ENCODE measurements at regions not wholly inside any gene's neighbourhood (a gene's known extent, or its start where the extent isn't known, plus 50 kb on each side); places are given as distances from the start of the nearest gene placed in this dataset.
"Not testable (repeated sequence)": the region's sequence is repeated elsewhere in the genome, so short reads cannot be mapped to it uniquely, and the experiment has no call there.

- H3K4me1 ChIP-seq (ENCODE audit: insufficient read depth, insufficient read length); H3K36me3 ChIP-seq (ENCODE audit: insufficient read depth, insufficient read length, low read length): not testable (repeated sequence)
- H3K9me3 ChIP-seq (ENCODE audit: insufficient read depth, low read length), result peaks cover 12% of the 10 kb centered on the region; the same call in 1 of the 2 replicates
Observed at GRCh38 chr6:147651-148050, 144.6 kb upstream of the DUSP22 start.

GRCh38 chr6:148051-148984, 144.0 kb upstream of the DUSP22 start:
- not testable (repeated sequence) for H3K9ac ChIP-seq (ENCODE audit: insufficient read length, low read depth); H3K27me3 ChIP-seq (ENCODE audit: insufficient read depth, insufficient read length); H3K36me3 ChIP-seq (ENCODE audit: insufficient read depth, insufficient read length, low read length); H3K4me3 ChIP-seq (ENCODE audit: insufficient read length, low read depth); H3K4me1 ChIP-seq (ENCODE audit: insufficient read depth, insufficient read length); DNase-seq (ENCODE audit: low read depth, low spot score)
- peaks cover 12% of the 10 kb centered on the region; the same call in 1 of the 2 replicates for H3K9me3 ChIP-seq (ENCODE audit: insufficient read depth, low read length)

More at GRCh38 chr6:147651-148050, 144.6 kb upstream of the DUSP22 start:
- not testable (repeated sequence) for H3K4me3 ChIP-seq (ENCODE audit: insufficient read length, low read depth); DNase-seq (ENCODE audit: low read depth, low spot score); H3K9ac ChIP-seq (ENCODE audit: insufficient read length, low read depth); H3K27me3 ChIP-seq (ENCODE audit: insufficient read depth, insufficient read length)

GRCh38 chr6:150147-150546, 142.1 kb upstream of the DUSP22 start:
- not testable (repeated sequence) for H3K4me3 ChIP-seq (ENCODE audit: insufficient read length, low read depth); DNase-seq (ENCODE audit: low read depth, low spot score)
- peaks cover 12% of the 10 kb centered on the region; the same call in 1 of the 2 replicates for H3K9me3 ChIP-seq (ENCODE audit: insufficient read depth, low read length)

GRCh38 chr6:152436-152835, 139.9 kb upstream of the DUSP22 start:
- peaks cover 12% of the 10 kb centered on the region; the same call in 1 of the 2 replicates for H3K9me3 ChIP-seq (ENCODE audit: insufficient read depth, low read length)
- H3K4me1 ChIP-seq (ENCODE audit: insufficient read depth, insufficient read length); H3K4me3 ChIP-seq (ENCODE audit: insufficient read length, low read depth); H3K36me3 ChIP-seq (ENCODE audit: insufficient read depth, insufficient read length, low read length); DNase-seq (ENCODE audit: low read depth, low spot score); H3K9ac ChIP-seq (ENCODE audit: insufficient read length, low read depth); H3K27me3 ChIP-seq (ENCODE audit: insufficient read depth, insufficient read length): not testable (repeated sequence)

More at GRCh38 chr6:150147-150546, 142.1 kb upstream of the DUSP22 start:
- not testable (repeated sequence) for H3K9ac ChIP-seq (ENCODE audit: insufficient read length, low read depth); H3K36me3 ChIP-seq (ENCODE audit: insufficient read depth, insufficient read length, low read length); H3K4me1 ChIP-seq (ENCODE audit: insufficient read depth, insufficient read length); H3K27me3 ChIP-seq (ENCODE audit: insufficient read depth, insufficient read length)

GRCh38 chr6:153026-153425, 139.3 kb upstream of the DUSP22 start:
- not testable (repeated sequence) for H3K36me3 ChIP-seq (ENCODE audit: insufficient read depth, insufficient read length, low read length); H3K27me3 ChIP-seq (ENCODE audit: insufficient read depth, insufficient read length); H3K4me1 ChIP-seq (ENCODE audit: insufficient read depth, insufficient read length); DNase-seq (ENCODE audit: low read depth, low spot score); H3K4me3 ChIP-seq (ENCODE audit: insufficient read length, low read depth); H3K9me3 ChIP-seq (ENCODE audit: insufficient read depth, low read length); H3K9ac ChIP-seq (ENCODE audit: insufficient read length, low read depth)

- DNase-seq (ENCODE audit: low read depth, low spot score); H3K9me3 ChIP-seq (ENCODE audit: insufficient read depth, low read length); H3K9ac ChIP-seq (ENCODE audit: insufficient read length, low read depth); H3K36me3 ChIP-seq (ENCODE audit: insufficient read depth, insufficient read length, low read length); H3K27me3 ChIP-seq (ENCODE audit: insufficient read depth, insufficient read length); H3K4me3 ChIP-seq (ENCODE audit: insufficient read length, low read depth); H3K4me1 ChIP-seq (ENCODE audit: insufficient read depth, insufficient read length): not testable (repeated sequence)
Observed at GRCh38 chr6:153867-154266, 138.4 kb upstream of the DUSP22 start.

- not testable (repeated sequence) for H3K4me3 ChIP-seq (ENCODE audit: insufficient read length, low read depth); H3K36me3 ChIP-seq (ENCODE audit: insufficient read depth, insufficient read length, low read length); DNase-seq (ENCODE audit: low read depth, low spot score); H3K9me3 ChIP-seq (ENCODE audit: insufficient read depth, low read length); H3K4me1 ChIP-seq (ENCODE audit: insufficient read depth, insufficient read length); H3K27me3 ChIP-seq (ENCODE audit: insufficient read depth, insufficient read length); H3K9ac ChIP-seq (ENCODE audit: insufficient read length, low read depth)
Observed at GRCh38 chr6:154321-155092, 137.8 kb upstream of the DUSP22 start.

- Histone ChIP-seq H3K9ac (ENCODE audit: insufficient read length, low read depth) (no peak overlapping the region), H3K4me3 (ENCODE audit: insufficient read length, low read depth) (no peak overlapping the region), H3K27me3 (ENCODE audit: insufficient read depth, insufficient read length) (no peaks in the 10 kb centered on the region), H3K9me3 (ENCODE audit: insufficient read depth, low read length) (no peaks in the 10 kb centered on the region), H3K36me3 (ENCODE audit: insufficient read depth, insufficient read length, low read length) (no peaks in the 10 kb centered on the region), H3K4me1 (ENCODE audit: insufficient read depth, insufficient read length) (no peaks in the 10 kb centered on the region)
- TF ChIP-seq ZNF274 (IDR thresholded peaks at IDR 0.05; ENCODE audit: low read depth, low read length), result no peak
- no peak for TF ChIP-seq SUZ12 (IDR thresholded peaks at IDR 0.05; ENCODE audit: extremely low read depth, insufficient read depth, insufficient read length)
- TF ChIP-seq YY1 (IDR thresholded peaks at IDR 0.05; ENCODE audit: insufficient read depth, insufficient read length), result no peak
- DNase-seq (ENCODE audit: low read depth, low spot score), result no peak
Observed at GRCh38 chr6:156010-156409, 136.3 kb upstream of the DUSP22 start.

- not testable (repeated sequence) for H3K4me1 ChIP-seq (ENCODE audit: insufficient read depth, insufficient read length); H3K36me3 ChIP-seq (ENCODE audit: insufficient read depth, insufficient read length, low read length); H3K9ac ChIP-seq (ENCODE audit: insufficient read length, low read depth); H3K27me3 ChIP-seq (ENCODE audit: insufficient read depth, insufficient read length); H3K4me3 ChIP-seq (ENCODE audit: insufficient read length, low read depth); DNase-seq (ENCODE audit: low read depth, low spot score); H3K9me3 ChIP-seq (ENCODE audit: insufficient read depth, low read length)
Observed at GRCh38 chr6:156441-157140, 135.7 kb upstream of the DUSP22 start.

- H3K9ac ChIP-seq (ENCODE audit: insufficient read length, low read depth); H3K9me3 ChIP-seq (ENCODE audit: insufficient read depth, low read length); H3K4me1 ChIP-seq (ENCODE audit: insufficient read depth, insufficient read length); DNase-seq (ENCODE audit: low read depth, low spot score); H3K27me3 ChIP-seq (ENCODE audit: insufficient read depth, insufficient read length); H3K36me3 ChIP-seq (ENCODE audit: insufficient read depth, insufficient read length, low read length); H3K4me3 ChIP-seq (ENCODE audit: insufficient read length, low read depth): not testable (repeated sequence)
Observed at GRCh38 chr6:157176-157575, 135.1 kb upstream of the DUSP22 start.

GRCh38 chr6:161657-162056, 130.6 kb upstream of the DUSP22 start:
- not testable (repeated sequence) for H3K36me3 ChIP-seq (ENCODE audit: insufficient read depth, insufficient read length, low read length); H3K9ac ChIP-seq (ENCODE audit: insufficient read length, low read depth); DNase-seq (ENCODE audit: low read depth, low spot score); H3K27me3 ChIP-seq (ENCODE audit: insufficient read depth, insufficient read length); H3K4me1 ChIP-seq (ENCODE audit: insufficient read depth, insufficient read length); H3K9me3 ChIP-seq (ENCODE audit: insufficient read depth, low read length); H3K4me3 ChIP-seq (ENCODE audit: insufficient read length, low read depth)

Measured in NT2/D1 (cell line).